ENCODE measurements at regions not wholly inside any gene's neighbourhood (a gene's known extent, or its start where the extent isn't known, plus 50 kb on each side); places are given as distances from the start of the nearest gene placed in this dataset.

DNA sequence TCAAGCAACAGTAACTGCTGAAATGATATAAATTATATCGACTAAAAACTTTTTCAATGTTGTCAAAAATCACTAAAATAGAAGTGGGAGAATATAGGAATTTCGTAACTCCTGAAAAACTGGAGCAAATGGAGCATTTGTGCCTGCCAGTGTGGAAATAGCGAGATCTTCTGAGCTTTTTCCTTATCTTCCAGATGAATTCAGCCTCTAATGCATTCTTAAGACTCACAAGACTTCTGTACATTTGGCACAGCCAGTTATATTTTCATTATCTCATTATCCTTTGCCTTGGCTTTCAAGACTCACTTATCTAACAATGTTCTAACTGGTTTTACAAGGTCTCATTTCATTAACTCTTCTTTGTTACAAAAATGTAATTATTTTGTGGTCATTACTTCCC, 252.4 kb downstream of the GXYLT1 start:
- no peak for DNase-seq (ENCODE audit: low read depth)
- Histone ChIP-seq H3K4me3 (ENCODE audit: low read depth, low read length) (no peak overlapping the region), H3K27me3 (ENCODE audit: control insufficient read depth, insufficient read depth, low read length) (no peaks in the 10 kb centered on the region), H3K36me3 (ENCODE audit: control insufficient read depth, insufficient read depth, low read length) (no peaks in the 10 kb centered on the region)
- CTCF ChIA-PET, result no interaction called here
- POLR2A ChIA-PET, result no interaction called here
- TF ChIP-seq, protein P1, sequence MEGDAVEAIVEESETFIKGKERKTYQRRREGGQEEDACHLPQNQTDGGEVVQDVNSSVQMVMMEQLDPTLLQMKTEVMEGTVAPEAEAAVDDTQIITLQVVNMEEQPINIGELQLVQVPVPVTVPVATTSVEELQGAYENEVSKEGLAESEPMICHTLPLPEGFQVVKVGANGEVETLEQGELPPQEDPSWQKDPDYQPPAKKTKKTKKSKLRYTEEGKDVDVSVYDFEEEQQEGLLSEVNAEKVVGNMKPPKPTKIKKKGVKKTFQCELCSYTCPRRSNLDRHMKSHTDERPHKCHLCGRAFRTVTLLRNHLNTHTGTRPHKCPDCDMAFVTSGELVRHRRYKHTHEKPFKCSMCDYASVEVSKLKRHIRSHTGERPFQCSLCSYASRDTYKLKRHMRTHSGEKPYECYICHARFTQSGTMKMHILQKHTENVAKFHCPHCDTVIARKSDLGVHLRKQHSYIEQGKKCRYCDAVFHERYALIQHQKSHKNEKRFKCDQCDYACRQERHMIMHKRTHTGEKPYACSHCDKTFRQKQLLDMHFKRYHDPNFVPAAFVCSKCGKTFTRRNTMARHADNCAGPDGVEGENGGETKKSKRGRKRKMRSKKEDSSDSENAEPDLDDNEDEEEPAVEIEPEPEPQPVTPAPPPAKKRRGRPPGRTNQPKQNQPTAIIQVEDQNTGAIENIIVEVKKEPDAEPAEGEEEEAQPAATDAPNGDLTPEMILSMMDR (IDR thresholded peaks at IDR 0.05; ENCODE audit: insufficient read depth, low read depth, low read length), result no peak

DNA sequence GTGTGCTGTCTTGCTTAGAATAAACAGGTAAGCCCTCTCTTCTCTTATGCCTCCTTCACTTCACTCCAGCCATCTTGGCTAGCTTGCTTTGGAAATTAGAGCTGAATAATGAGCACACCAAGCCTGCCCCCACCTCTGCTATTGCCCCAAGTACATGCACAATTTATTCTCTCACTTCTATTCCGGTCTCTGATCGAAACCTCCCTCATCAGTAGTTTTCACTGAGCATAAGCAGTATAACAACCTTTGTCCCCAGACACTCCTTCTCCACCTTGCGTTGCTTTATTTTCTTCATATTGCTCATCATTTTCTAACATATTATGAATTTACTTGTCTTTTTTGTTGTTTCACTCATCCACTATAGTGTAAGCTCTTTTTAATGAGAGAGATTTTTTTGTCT, 253.4 kb downstream of the GXYLT1 start:
- POLR2A ChIA-PET, result no interaction called here
- Histone ChIP-seq H3K27me3 (ENCODE audit: control insufficient read depth, insufficient read depth, low read length) (no peaks in the 10 kb centered on the region), H3K36me3 (ENCODE audit: control insufficient read depth, insufficient read depth, low read length) (no peaks in the 10 kb centered on the region), H3K4me3 (ENCODE audit: low read depth, low read length) (no peak overlapping the region)
- DNase-seq (ENCODE audit: low read depth), result no peak
- CTCF ChIA-PET, result no interaction called here
- TF ChIP-seq, protein P1 (IDR thresholded peaks at IDR 0.05; ENCODE audit: insufficient read depth, low read depth, low read length), result no peak

DNA sequence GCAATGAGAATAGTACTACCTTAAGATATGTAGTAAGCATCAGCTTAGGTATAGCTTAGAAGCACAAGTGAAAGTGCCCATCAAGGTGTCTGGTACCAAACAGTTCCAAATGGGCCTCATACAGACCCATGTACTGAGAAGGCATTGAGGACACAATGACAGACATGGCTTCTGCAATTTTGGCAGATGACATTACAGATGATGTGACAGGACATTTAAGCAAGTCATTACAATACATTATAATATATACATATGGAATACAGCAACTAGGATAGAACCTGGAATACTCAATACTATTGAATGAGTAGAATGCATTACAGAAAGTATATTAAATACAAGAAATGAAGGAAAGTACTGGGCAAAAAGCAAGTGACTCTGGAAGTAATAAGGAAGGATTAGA, 256.4 kb downstream of the GXYLT1 start:
- ChIA-PET CTCF (no interaction called here), POLR2A (no interaction called here)
- TF ChIP-seq, protein P1 (IDR thresholded peaks at IDR 0.05; ENCODE audit: insufficient read depth, low read depth, low read length), result no peak
- Histone ChIP-seq H3K4me3 (ENCODE audit: low read depth, low read length) (no peak overlapping the region), H3K27me3 (ENCODE audit: control insufficient read depth, insufficient read depth, low read length) (no peaks in the 10 kb centered on the region), H3K36me3 (ENCODE audit: control insufficient read depth, insufficient read depth, low read length) (no peaks in the 10 kb centered on the region)
- no peak for DNase-seq (ENCODE audit: low read depth)

DNA sequence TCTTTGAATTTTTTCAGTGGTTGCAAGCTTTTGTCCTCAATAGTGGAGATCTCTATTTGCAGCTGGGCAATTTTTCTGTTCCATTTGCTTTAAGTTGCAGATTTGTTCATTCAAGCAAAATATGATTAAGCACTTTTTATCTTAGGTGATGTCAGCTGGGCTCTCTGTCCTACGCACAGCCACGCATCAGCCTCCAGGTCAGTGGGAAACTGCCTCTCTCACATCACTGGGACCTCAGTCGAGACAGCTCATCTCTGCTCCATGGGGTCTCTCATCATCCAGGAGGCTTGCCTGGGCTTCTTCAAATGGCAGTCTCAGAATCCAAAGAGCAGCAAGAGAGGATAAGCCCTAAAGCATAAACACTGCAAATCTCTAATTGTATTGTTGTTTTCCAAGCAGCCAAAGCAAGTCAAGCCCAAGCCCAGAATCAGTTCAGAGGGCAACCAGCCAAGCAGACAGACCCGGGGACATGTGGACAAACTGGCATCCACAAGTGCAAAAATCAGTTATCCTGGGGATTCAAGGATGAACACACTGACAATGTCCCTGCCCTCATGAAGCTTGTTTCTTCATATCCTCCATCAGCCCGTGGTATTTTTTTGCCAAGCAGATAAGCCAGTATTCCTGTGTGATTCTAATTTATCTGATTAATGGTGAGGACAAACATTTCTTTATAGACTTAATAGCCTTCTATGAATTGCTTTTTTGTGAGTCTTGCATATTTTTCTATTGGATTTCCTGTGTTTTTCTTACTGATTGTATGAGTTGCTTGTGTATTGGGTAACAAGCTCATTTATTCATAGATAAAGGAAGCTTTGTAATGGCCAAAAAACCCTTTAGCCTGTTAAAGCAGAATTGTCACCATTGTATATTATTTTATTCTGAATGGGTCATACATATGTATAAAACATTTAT, 262.5 kb downstream of the GXYLT1 start:
- no peak for DNase-seq (ENCODE audit: low read depth)
- POLR2A ChIA-PET, result no interaction called here
- H3K4me3 ChIP-seq (ENCODE audit: low read depth, low read length), result no peak overlapping the region
- no peaks in the 10 kb centered on the region for H3K36me3 ChIP-seq (ENCODE audit: control insufficient read depth, insufficient read depth, low read length)
- TF ChIP-seq, protein P1 (IDR thresholded peaks at IDR 0.05; ENCODE audit: insufficient read depth, low read depth, low read length), result no peak
- no peaks in the 10 kb centered on the region for H3K27me3 ChIP-seq (ENCODE audit: control insufficient read depth, insufficient read depth, low read length)
- CTCF ChIA-PET, result no interaction called here

DNA sequence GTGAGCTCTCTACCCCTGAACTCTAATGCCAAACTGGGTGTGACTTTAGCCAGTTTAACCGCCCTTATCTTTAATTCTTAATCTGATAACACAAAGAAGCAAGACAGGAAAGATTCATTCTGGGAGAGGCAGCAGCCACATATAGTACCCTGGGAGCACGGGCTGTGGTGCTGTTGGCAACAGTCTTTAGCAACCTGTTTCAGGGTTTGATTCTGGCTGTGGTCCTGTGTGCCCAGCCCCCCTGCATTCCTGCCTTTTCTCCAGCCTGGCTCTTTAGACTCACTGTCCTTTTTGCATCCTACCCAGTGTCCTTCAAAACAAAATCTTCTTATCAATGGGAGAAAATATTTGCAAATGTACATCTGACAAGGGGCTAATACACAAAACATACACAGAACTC, 275.2 kb downstream of the GXYLT1 start:
- Histone ChIP-seq H3K27me3 (ENCODE audit: control insufficient read depth, insufficient read depth, low read length) (no peaks in the 10 kb centered on the region), H3K4me3 (ENCODE audit: low read depth, low read length) (no peak overlapping the region), H3K36me3 (ENCODE audit: control insufficient read depth, insufficient read depth, low read length) (no peaks in the 10 kb centered on the region)
- CTCF ChIA-PET, result no interaction called here
- no peak for DNase-seq (ENCODE audit: low read depth)
- POLR2A ChIA-PET, result no interaction called here
- TF ChIP-seq, protein P1 (IDR thresholded peaks at IDR 0.05; ENCODE audit: insufficient read depth, low read depth, low read length), result no peak
